ENCODE measurements at regions not wholly inside any gene's neighbourhood (a gene's known extent, or its start where the extent isn't known, plus 50 kb on each side); places are given as distances from the start of the nearest gene placed in this dataset.

GRCh38 chr20:43386878-43387277 lies 70.8 kb upstream of the SRSF6 start:
- TF ChIP-seq REST (tag by site-specific recombination; IDR thresholded peaks at IDR 0.05) (no peak), PRDM2 (tag by site-specific recombination; IDR thresholded peaks at IDR 0.05; ENCODE audit: borderline replicate concordance) (no peak), ZNF624 (tag by site-specific recombination; IDR thresholded peaks at IDR 0.05) (no peak), ZNF335 (tag by site-specific recombination; conservative IDR thresholded peaks at IDR 0.05) (no peak), ZNF350 (tag by site-specific recombination; IDR thresholded peaks at IDR 0.05) (no peak), CTCF (tag by site-specific recombination; IDR thresholded peaks at IDR 0.05) (no peak), ZNF777 (tag by site-specific recombination; IDR thresholded peaks at IDR 0.05; ENCODE audit: borderline replicate concordance) (no peak), TCF7L2 (IDR thresholded peaks at IDR 0.05; ENCODE audit: borderline replicate concordance, low read depth, low read length) (no peak), ZSCAN30 (tag by site-specific recombination; IDR thresholded peaks at IDR 0.05) (no peak), ZNF776 (tag by site-specific recombination; IDR thresholded peaks at IDR 0.05; ENCODE audit: borderline replicate concordance) (no peak), GFI1B (tag by site-specific recombination; IDR thresholded peaks at IDR 0.05) (no peak), ZNF791 (tag by site-specific recombination; IDR thresholded peaks at IDR 0.05) (no peak)
- TF ChIP-seq, protein P1, sequence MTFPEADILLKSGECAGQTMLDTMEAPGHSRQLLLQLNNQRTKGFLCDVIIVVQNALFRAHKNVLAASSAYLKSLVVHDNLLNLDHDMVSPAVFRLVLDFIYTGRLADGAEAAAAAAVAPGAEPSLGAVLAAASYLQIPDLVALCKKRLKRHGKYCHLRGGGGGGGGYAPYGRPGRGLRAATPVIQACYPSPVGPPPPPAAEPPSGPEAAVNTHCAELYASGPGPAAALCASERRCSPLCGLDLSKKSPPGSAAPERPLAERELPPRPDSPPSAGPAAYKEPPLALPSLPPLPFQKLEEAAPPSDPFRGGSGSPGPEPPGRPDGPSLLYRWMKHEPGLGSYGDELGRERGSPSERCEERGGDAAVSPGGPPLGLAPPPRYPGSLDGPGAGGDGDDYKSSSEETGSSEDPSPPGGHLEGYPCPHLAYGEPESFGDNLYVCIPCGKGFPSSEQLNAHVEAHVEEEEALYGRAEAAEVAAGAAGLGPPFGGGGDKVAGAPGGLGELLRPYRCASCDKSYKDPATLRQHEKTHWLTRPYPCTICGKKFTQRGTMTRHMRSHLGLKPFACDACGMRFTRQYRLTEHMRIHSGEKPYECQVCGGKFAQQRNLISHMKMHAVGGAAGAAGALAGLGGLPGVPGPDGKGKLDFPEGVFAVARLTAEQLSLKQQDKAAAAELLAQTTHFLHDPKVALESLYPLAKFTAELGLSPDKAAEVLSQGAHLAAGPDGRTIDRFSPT (tag by site-specific recombination; IDR thresholded peaks at IDR 0.05), result no peak

Measured in HEK293 (cell line).